GM19328 (cell line): ENCODE measurements at regions not wholly inside any gene's neighbourhood (a gene's known extent, or its start where the extent isn't known, plus 50 kb on each side); places are given as distances from the start of the nearest gene placed in this dataset.
"Not testable (repeated sequence)": the region's sequence is repeated elsewhere in the genome, so short reads cannot be mapped to it uniquely, and the experiment has no call there.

ENCODE experiments used
- ATAC-seq: cut with Tn5 transposase; IDR thresholded peaks from one replicate; pipeline ENCODE4 v1.9.1; 2021; ENCODE audit warnings: mild to moderate bottlenecking, moderate library complexity; ENCODE audit not compliant: unreplicated experiment

- no peak for ATAC-seq
Measured at GRCh38 chr13:44815623-44816022, 173.6 kb downstream of the NUFIP1 start.

- no peak for ATAC-seq
Measured at GRCh38 chr13:44814836-44815235, 174.4 kb downstream of the NUFIP1 start.

- ATAC-seq, result no peak
Measured at GRCh38 chr13:44814161-44814560, 175.1 kb downstream of the NUFIP1 start.

GRCh38 chr13:44812818-44813217 lies 176.5 kb downstream of the NUFIP1 start:
- ATAC-seq, result no peak

GRCh38 chr13:44810061-44810840 lies 179.0 kb downstream of the NUFIP1 start:
- ATAC-seq, result no peak

- no peak for ATAC-seq
Measured at GRCh38 chr13:44809190-44809589, 180.1 kb downstream of the NUFIP1 start.

GRCh38 chr13:44808185-44808584 lies 181.1 kb downstream of the NUFIP1 start:
- no peak for ATAC-seq

- ATAC-seq, result no peak
Measured at GRCh38 chr13:44807449-44808034, 181.7 kb downstream of the NUFIP1 start.

GRCh38 chr13:44806826-44807225 lies 182.4 kb downstream of the NUFIP1 start:
- no peak for ATAC-seq

GRCh38 chr13:44805585-44805984 lies 183.7 kb downstream of the NUFIP1 start:
- no peak for ATAC-seq

GRCh38 chr13:44803390-44803789 lies 185.9 kb downstream of the NUFIP1 start:
- ATAC-seq, result no peak

GRCh38 chr13:44802491-44802890 lies 186.8 kb downstream of the NUFIP1 start:
- ATAC-seq, result no peak

- no peak for ATAC-seq
Measured at GRCh38 chr13:44801990-44802389, 187.3 kb downstream of the NUFIP1 start.

GRCh38 chr13:44800626-44801025 lies 188.6 kb downstream of the NUFIP1 start:
- no peak for ATAC-seq

GRCh38 chr13:44797685-44798084 lies 191.6 kb downstream of the NUFIP1 start:
- ATAC-seq, result no peak

- ATAC-seq, result no peak
Measured at GRCh38 chr13:44796597-44797490, 192.4 kb downstream of the NUFIP1 start.

- not testable (repeated sequence) for ATAC-seq
Measured at GRCh38 chr13:44796039-44796438, 193.2 kb downstream of the NUFIP1 start.

GRCh38 chr13:44795176-44795575 lies 194.1 kb downstream of the NUFIP1 start:
- ATAC-seq, result no peak

GRCh38 chr13:44792096-44792495 lies 197.2 kb downstream of the NUFIP1 start:
- no peak for ATAC-seq

- ATAC-seq, result no peak
Measured at GRCh38 chr13:44790289-44790688, 199.0 kb downstream of the NUFIP1 start.

GRCh38 chr13:44787617-44788016 lies 201.7 kb downstream of the NUFIP1 start:
- ATAC-seq, result no peak

- ATAC-seq, result no peak
Measured at GRCh38 chr13:44786756-44787155, 202.5 kb downstream of the NUFIP1 start.
